Trophoblast cell (in vitro differentiated cells and primary cell): ENCODE measurements at regions not wholly inside any gene's neighbourhood (a gene's known extent, or its start where the extent isn't known, plus 50 kb on each side); places are given as distances from the start of the nearest gene placed in this dataset.

Experiments used
- DNase-seq, 2 donors: peaks; one replicate each; pipeline ENCODE4 v3.0.0-alpha.2; 2016
- H2AFZ ChIP-seq: 2 replicates; pipeline ENCODE4 v1.6.1; 2013; ENCODE audit warnings: low read length, moderate library complexity, mild to moderate bottlenecking; ENCODE audit not compliant: insufficient read depth, poor library complexity
- H2AK5ac ChIP-seq: 2 replicates; pipeline ENCODE4 v1.6.1; 2013; ENCODE audit warnings: mild to moderate bottlenecking, low read length
- H2BK120ac ChIP-seq: 2 replicates; pipeline ENCODE4 v1.6.1; 2013; ENCODE audit warnings: low read length, mild to moderate bottlenecking, moderate library complexity; ENCODE audit not compliant: insufficient read depth, poor library complexity
- H2BK12ac ChIP-seq: 2 replicates; pipeline ENCODE4 v1.6.1; 2013; ENCODE audit warnings: mild to moderate bottlenecking, low read length, moderate library complexity
- H2BK5ac ChIP-seq: 2 replicates; pipeline ENCODE4 v1.6.1; 2013; ENCODE audit warnings: low read length, low read depth, moderate library complexity, mild to moderate bottlenecking; ENCODE audit not compliant: poor library complexity
- H3K14ac ChIP-seq: 2 replicates; pipeline ENCODE4 v1.6.1; 2013; ENCODE audit warnings: mild to moderate bottlenecking, low read length
- H3K18ac ChIP-seq: 2 replicates; pipeline ENCODE4 v1.6.1; 2013; ENCODE audit warnings: mild to moderate bottlenecking, low read length
- H3K23ac ChIP-seq: 2 replicates; pipeline ENCODE4 v1.6.1; 2013; ENCODE audit warnings: low read length
- H3K27ac ChIP-seq: 2 replicates; pipeline ENCODE4 v1.5.1; 2013; ENCODE audit warnings: low read depth, mild to moderate bottlenecking, inconsistent platforms, low read length, moderate library complexity
- H3K27me3 ChIP-seq: 2 replicates; pipeline ENCODE4 v1.6.1; 2013; ENCODE audit warnings: inconsistent platforms, mild to moderate bottlenecking, low read length, moderate library complexity; ENCODE audit not compliant: insufficient read depth
- H3K36me3 ChIP-seq, 2 experiments: 1 replicate in 1 of 2; 2 replicates in 1 of 2; pipeline ENCODE4 v1.6.1; 2013; ENCODE audit warnings: low read length in 2 of 2, mild to moderate bottlenecking in 2 of 2, moderate library complexity in 1 of 2; ENCODE audit not compliant: insufficient read depth in 2 of 2, control insufficient read depth in 1 of 2
- H3K4ac ChIP-seq: 2 replicates; pipeline ENCODE4 v1.6.1; 2013; ENCODE audit warnings: low read depth, mild to moderate bottlenecking, low read length, moderate library complexity
- H3K4me1 ChIP-seq, 2 experiments: 1 replicate in 1 of 2; 2 replicates in 1 of 2; pipeline ENCODE4 v1.6.1; 2013; ENCODE audit warnings: low read length in 2 of 2, mild to moderate bottlenecking in 2 of 2, moderate library complexity in 1 of 2; ENCODE audit not compliant: insufficient read depth in 2 of 2, control insufficient read depth in 1 of 2
- H3K4me2 ChIP-seq: 2 replicates; pipeline ENCODE4 v1.6.1; 2013; ENCODE audit warnings: inconsistent platforms, mild to moderate bottlenecking, low read length, moderate library complexity
- H3K4me3 ChIP-seq: 2 replicates; pipeline ENCODE4 v1.5.1; 2013; ENCODE audit warnings: mild to moderate bottlenecking, low read depth, low read length, inconsistent platforms
- H3K79me1 ChIP-seq: one replicate; pipeline ENCODE4 v1.6.1; 2013; ENCODE audit warnings: low read length
- H3K79me2 ChIP-seq: 2 replicates; pipeline ENCODE4 v1.6.1; 2013; ENCODE audit warnings: low read length, mild to moderate bottlenecking; ENCODE audit not compliant: control insufficient read depth, insufficient read depth, poor library complexity
- H3K9ac ChIP-seq: 2 replicates; pipeline ENCODE4 v1.6.1; 2013; ENCODE audit warnings: mild to moderate bottlenecking, low read length
- H3K9me3 ChIP-seq: 2 replicates; pipeline ENCODE4 v1.6.1; 2013; ENCODE audit warnings: low read depth, mild to moderate bottlenecking, control low read depth, inconsistent platforms, low read length; ENCODE audit not compliant: insufficient read depth
- H4K12ac ChIP-seq: 2 replicates; pipeline ENCODE4 v1.6.1; 2013; ENCODE audit warnings: low read depth, mild to moderate bottlenecking, low read length, moderate library complexity
- H4K8ac ChIP-seq: 2 replicates; pipeline ENCODE4 v1.6.1; 2013; ENCODE audit warnings: low read depth, mild to moderate bottlenecking, low read length, moderate library complexity
- H4K91ac ChIP-seq: one replicate; pipeline ENCODE4 v1.6.1; 2013; ENCODE audit warnings: low read depth, mild to moderate bottlenecking, low read length, moderate library complexity
- WGBS: extraction: QIAGEN DNeasy Blood & Tissue Kit; methylation state at CpG from one replicate; pipeline ENCODE4 v1.1.7; 2013; ENCODE audit warnings: missing lambda C conversion rate; ENCODE audit not compliant: insufficient read length, insufficient coverage; ENCODE audit errors: extremely low coverage; 5-methylcytosine and 5-hydroxymethylcytosine counted together

DNA sequence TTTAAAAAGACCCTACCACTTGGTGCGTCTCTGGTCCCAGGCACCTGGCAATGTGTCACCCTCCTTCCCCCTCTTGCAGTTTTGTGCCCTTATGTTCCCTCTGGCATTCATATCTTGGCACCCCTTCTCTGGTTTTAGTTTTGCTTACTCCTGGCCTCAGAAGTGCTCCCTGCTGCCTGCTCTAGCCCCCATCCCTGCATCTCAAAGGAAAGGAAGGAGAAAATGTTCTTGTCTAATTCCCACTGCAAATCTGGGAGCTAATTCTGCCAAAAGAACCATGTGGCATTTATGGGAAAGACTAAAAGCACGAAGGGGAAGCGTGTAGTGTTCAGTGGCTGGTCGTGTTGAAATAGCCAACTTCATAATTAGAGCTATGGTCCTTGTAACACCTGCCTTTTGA is 340.1 kb upstream of the RPS6KA3 start:
- Histone ChIP-seq H2BK12ac (peak overlapping the region; percentile 31), H3K4me2 (no peak overlapping the region), H2AFZ (no peak overlapping the region), H3K4ac (no peak overlapping the region), H3K14ac (no peak overlapping the region), H3K79me2 (no peaks in the 10 kb centered on the region), H2BK120ac (no peak overlapping the region), H3K27me3 (no peaks in the 10 kb centered on the region), H3K36me3 (no peaks in the 10 kb centered on the region), H4K12ac (no peak overlapping the region), H3K18ac (no peak overlapping the region), H4K91ac (no peak overlapping the region), H3K9me3 (no peaks in the 10 kb centered on the region), H3K4me3 (no peak overlapping the region), H3K23ac (no peak overlapping the region), H3K79me1 (no peaks in the 10 kb centered on the region), H4K8ac (no peak overlapping the region), H3K27ac (no peak overlapping the region), H2BK5ac (no peak overlapping the region), H3K4me1 (peaks cover 1 to 2% of the 10 kb centered on the region in 2 experiments), H2AK5ac (no peak overlapping the region), H3K9ac (no peak overlapping the region)
- DNase-seq = no peak
- no CpG with 5 or more reads among the region's 4 CpGs for WGBS

- peak overlapping the region; percentile 36 for H2BK120ac ChIP-seq
- no peaks in the 10 kb centered on the region for H3K9me3 ChIP-seq
- H4K91ac ChIP-seq = peak overlapping the region; percentile 55
- H3K4me3 ChIP-seq = no peak overlapping the region
- H3K18ac ChIP-seq = peak overlapping the region; percentile 65
- H3K4ac ChIP-seq = peak overlapping the region; percentile 55
- H2AK5ac ChIP-seq = peak overlapping the region; percentile 21
- no peaks in the 10 kb centered on the region for H3K36me3 ChIP-seq
- peak overlapping the region; percentile 10 for H3K4me2 ChIP-seq
- no peak overlapping the region for H3K9ac ChIP-seq
- H4K12ac ChIP-seq = no peak overlapping the region
- no peak overlapping the region for H3K23ac ChIP-seq
- peak overlapping the region; percentile 44 for H3K14ac ChIP-seq
- DNase-seq = no peak
- H3K27me3 ChIP-seq = no peaks in the 10 kb centered on the region
- peak overlapping the region; percentile 93 for H3K27ac ChIP-seq
- H2AFZ ChIP-seq = no peak overlapping the region
- peak overlapping the region; percentile 96 for H2BK12ac ChIP-seq
- H3K79me2 ChIP-seq = no peaks in the 10 kb centered on the region
- no CpG with 5 or more reads among the region's 2 CpGs for WGBS
- H3K79me1 ChIP-seq = peaks cover 12% of the 10 kb centered on the region
- peak overlapping the region; percentile 66 for H2BK5ac ChIP-seq
- peaks cover 8 to 15% of the 10 kb centered on the region in 2 experiments for H3K4me1 ChIP-seq
- H4K8ac ChIP-seq = peak overlapping the region; percentile 17
Measured at GRCh38 chrX:20596856-20597255, 330.1 kb upstream of the RPS6KA3 start.

DNA sequence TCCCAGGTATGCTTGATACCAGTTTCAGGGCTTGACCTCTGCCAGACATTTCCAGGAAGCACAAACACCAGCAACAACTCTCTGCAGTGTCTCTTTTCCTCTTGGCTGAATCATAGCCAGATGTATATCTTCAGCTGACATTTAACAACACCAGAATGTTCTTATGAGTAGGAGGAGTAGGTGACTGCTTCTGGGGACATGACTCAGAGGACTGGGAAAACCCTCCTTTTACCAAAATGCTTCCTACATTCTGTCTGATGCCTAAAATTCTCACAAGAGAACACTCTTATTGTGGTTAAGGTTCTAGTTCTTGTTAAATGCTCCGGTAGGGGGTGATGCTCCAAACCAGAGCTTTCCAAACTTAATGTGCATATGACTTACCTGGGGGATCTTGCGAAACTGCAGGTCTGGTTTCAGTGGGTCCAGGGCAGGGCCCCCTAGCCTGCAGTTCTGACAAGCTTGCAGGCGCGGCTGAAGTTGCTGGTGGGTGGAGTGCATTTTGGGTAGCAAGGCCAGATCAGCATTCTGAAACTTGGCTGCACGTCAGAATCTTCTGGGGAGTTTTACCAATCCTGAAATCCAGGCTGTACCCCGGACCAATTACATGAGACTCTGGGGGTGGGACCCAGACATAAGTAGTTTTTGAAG is 329.3 kb upstream of the RPS6KA3 start:
- DNase-seq = peak; percentile 35 to 68
- H3K23ac ChIP-seq = no peak overlapping the region
- H2BK12ac ChIP-seq = no peak overlapping the region
- H3K14ac ChIP-seq = no peak overlapping the region
- H4K91ac ChIP-seq = peak overlapping the region; percentile 55
- H3K4me2 ChIP-seq = peak overlapping the region; percentile 45
- H3K79me1 ChIP-seq = peaks cover 12% of the 10 kb centered on the region
- H4K12ac ChIP-seq = no peak overlapping the region
- H2AFZ ChIP-seq = no peak overlapping the region
- peak overlapping the region; percentile 66 for H2BK5ac ChIP-seq
- no peak overlapping the region for H3K18ac ChIP-seq
- H3K36me3 ChIP-seq = no peaks in the 10 kb centered on the region
- peaks cover 8 to 15% of the 10 kb centered on the region in 2 experiments for H3K4me1 ChIP-seq
- no peak overlapping the region for H3K9ac ChIP-seq
- no CpG with 5 or more reads among the region's 6 CpGs for WGBS
- H3K4ac ChIP-seq = no peak overlapping the region
- peak overlapping the region; percentile 17 for H4K8ac ChIP-seq
- no peaks in the 10 kb centered on the region for H3K27me3 ChIP-seq
- H3K79me2 ChIP-seq = no peaks in the 10 kb centered on the region
- H3K9me3 ChIP-seq = no peaks in the 10 kb centered on the region
- H3K27ac ChIP-seq = peak overlapping the region; percentile 93
- H2AK5ac ChIP-seq = no peak overlapping the region
- no peak overlapping the region for H3K4me3 ChIP-seq
- H2BK120ac ChIP-seq = peak overlapping the region; percentile 36

- Histone ChIP-seq H4K8ac (no peak overlapping the region), H3K4me3 (no peak overlapping the region), H3K79me1 (peaks cover 12% of the 10 kb centered on the region), H3K23ac (no peak overlapping the region), H3K27me3 (no peaks in the 10 kb centered on the region), H4K12ac (no peak overlapping the region), H2BK5ac (peak overlapping the region; percentile 49), H3K36me3 (no peaks in the 10 kb centered on the region), H3K14ac (no peak overlapping the region), H3K4me2 (no peak overlapping the region), H3K4me1 (peaks cover 8 to 15% of the 10 kb centered on the region in 2 experiments), H3K4ac (no peak overlapping the region), H2BK12ac (no peak overlapping the region), H2AK5ac (no peak overlapping the region), H3K9ac (no peak overlapping the region), H3K27ac (peak overlapping the region; percentile 86), H3K9me3 (no peaks in the 10 kb centered on the region), H3K79me2 (no peaks in the 10 kb centered on the region), H4K91ac (no peak overlapping the region), H2AFZ (no peak overlapping the region), H2BK120ac (no peak overlapping the region), H3K18ac (no peak overlapping the region)
- no CpG with 5 or more reads among the region's 2 CpGs for WGBS
- DNase-seq = peak; percentile 53 to 76
Measured at GRCh38 chrX:20594985-20595384, 328.3 kb upstream of the RPS6KA3 start.
